CD4-positive, alpha-beta T cell treated with Interleukin-21 for 1 hour (primary cell): ENCODE measurements at regions not wholly inside any gene's neighbourhood (a gene's known extent, or its start where the extent isn't known, plus 50 kb on each side); places are given as distances from the start of the nearest gene placed in this dataset.
"Not testable (repeated sequence)": the region's sequence is repeated elsewhere in the genome, so short reads cannot be mapped to it uniquely, and the experiment has no call there.

Source experiments
- DNase-seq: peaks from one replicate; pipeline ENCODE4 v3.0.0-alpha.2; 2020

DNA sequence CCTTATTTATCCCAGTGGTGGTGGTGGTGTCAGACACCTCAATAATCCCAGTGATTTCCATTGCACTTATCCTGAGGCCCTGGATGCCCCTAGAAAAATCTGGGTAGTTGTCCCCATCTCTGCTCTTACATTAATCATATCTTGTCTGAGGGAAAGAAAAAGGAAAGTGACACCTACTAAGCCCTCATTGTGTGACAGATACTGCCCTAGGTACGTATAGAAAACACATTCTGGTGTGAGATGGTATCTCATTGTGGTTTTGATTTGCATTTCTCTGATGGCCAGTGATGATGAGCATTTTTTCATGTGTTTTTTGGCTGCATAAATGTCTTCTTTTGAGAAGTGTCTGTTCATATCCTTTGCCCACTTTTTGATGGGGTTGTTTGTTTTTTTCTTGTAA lies 162.6 kb upstream of the JADE1 start:
- DNase-seq, result not testable (repeated sequence)

- not testable (repeated sequence) for DNase-seq
Measured at GRCh38 chr4:128644693-128645654, 164.5 kb upstream of the JADE1 start.

- not testable (repeated sequence) for DNase-seq
Measured at GRCh38 chr4:128644107-128644506, 165.4 kb upstream of the JADE1 start.

- not testable (repeated sequence) for DNase-seq
Measured at GRCh38 chr4:128641566-128641965, 167.9 kb upstream of the JADE1 start.

DNA sequence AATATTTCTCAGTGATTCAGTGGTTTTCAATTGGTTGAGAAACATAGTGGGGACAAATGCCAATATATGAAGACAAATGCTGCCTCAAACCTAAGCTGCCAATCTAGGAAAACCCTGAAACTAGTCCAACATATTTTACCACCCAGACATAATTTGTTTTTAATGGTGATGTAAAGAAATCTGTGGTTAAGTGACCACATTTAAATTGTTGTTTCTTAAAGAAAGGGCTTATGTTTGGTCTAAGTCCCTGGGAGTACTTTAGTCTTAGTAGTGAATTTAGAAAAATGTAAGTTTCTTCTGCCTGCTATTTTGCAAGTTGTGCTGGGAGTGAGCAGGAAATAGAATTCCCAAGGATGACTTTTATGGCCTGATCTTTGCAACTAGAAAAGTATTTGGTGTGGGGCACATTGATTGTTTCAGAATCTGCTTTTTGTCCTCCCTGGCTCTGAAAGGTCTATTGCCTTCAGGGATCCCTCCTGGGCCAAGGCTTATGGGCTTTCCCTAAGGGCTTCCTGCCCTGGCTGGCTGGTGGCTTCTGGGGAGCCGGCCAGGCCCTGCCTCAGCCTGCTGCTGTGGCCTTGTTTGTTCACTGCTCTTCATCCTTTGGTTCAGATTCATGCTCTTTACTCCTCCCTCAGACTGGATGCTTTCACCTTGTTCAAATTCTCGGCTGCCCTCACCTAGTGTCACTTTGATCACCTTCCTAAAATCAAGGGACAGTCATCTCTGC lies 169.8 kb upstream of the JADE1 start:
- no peak for DNase-seq

DNA sequence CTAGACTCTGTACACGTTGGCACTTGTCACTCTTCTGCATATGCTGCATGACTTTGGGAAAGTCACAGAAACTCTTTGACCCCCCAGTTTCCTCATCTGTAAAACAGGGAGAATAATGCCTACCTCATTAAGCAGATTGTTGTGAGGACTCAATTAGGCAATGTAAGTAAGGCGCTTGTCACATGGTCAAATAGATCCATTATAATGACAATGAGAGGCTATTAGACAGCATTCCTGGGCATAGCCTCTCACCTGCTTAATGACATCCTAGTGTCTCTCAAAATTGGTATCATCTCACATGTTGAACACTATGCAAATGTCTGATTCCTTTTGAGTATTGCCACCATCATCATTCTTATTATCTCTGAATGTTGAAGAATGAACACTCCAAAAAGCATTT lies 172.6 kb upstream of the JADE1 start:
- no peak for DNase-seq

GRCh38 chr4:128635955-128636560 lies 173.4 kb upstream of the JADE1 start:
- no peak for DNase-seq

DNA sequence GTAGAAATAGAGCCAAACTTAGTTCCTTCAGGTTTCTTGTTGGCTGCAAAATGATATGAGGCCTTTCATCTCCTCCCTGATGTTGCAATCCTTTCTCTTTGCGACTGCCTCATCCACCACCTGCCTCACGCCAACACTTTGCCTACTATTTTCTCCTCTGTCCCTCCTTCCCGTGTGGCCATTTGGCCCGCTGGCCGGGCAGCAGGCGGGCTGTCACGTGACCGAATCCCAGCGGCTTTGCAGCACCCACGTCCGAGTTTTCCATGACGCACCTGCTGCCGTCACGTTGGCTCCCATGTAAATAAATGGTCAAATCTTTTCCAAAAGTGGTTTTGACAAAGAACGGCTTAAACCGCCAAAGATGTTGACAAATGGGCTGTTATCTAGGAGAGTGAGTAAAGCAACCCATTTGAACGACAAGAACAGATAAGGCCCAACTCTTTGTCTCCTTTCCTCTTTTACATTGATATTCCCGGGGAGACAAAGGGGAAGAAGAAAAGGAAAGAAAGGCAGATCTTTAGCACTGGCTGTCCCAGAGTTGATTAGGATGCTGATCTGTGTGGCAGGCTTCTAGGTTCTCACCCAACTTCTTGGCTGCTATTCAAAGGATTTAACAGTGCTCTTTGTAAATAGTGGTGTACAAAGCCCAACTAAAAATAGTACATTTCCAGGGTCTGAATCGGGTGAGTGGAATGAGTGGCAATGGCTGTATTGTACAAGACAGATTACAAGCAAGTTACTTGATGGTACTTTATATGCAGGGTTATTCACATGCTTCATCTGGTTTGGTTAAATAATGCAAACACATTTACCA lies 174.2 kb upstream of the JADE1 start:
- DNase-seq, result no peak

DNA sequence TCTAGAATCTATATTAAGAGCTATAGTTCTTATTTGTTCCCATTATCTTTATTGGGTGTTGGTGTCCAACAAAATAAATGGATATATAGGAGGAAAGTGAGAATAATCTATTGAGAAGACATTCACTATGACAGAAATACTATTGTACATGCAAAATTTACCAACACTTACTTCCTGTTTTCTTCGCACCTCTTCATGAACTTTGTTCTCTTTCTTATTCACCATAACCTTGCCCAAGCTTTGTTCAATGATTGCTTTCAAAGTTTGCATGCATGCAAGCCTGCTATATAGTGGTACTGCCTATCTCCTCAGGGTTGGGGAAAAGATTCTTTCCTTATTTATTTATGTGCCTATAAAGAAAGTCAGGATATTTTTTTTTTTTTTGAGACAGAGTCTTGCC lies 176.4 kb upstream of the JADE1 start:
- no peak for DNase-seq

- no peak for DNase-seq
Measured at GRCh38 chr4:128630871-128631270, 178.6 kb upstream of the JADE1 start.

GRCh38 chr4:128623508-128624215 lies 185.8 kb upstream of the JADE1 start:
- DNase-seq, result no peak

DNA sequence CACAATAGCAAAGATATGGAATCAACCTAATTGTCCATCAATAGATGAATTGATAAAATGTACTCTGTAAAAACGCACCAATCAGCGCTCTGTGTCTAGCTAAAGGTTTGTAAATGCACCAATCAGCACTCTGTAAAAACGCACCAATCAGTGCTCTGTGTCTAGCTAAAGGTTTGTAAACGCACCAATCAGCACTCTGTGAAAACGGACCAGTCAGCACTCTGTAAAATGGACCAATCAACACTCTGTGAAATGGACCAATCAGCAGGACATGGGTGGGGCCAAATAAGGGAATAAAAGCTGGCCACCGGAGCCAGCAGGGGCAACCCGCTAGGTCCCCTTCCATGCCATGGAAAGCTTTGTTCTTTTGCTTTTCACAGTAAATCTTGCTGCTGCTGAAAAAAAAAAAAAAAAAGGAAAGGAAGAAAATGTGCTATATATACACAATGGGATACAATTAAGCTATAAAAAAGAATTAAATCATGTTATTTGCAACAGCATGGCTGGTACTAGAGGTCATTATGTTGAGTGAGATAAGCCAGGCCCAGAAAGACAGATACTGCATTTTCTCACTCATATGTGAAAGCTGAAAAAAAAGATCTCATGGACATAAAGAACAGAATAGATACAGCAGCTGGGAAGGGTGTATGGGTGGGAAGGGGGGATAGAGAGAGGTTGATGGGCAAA lies 189.1 kb upstream of the JADE1 start:
- DNase-seq, result not testable (repeated sequence)

GRCh38 chr4:128615197-128615596 lies 194.3 kb upstream of the JADE1 start:
- no peak for DNase-seq

DNA sequence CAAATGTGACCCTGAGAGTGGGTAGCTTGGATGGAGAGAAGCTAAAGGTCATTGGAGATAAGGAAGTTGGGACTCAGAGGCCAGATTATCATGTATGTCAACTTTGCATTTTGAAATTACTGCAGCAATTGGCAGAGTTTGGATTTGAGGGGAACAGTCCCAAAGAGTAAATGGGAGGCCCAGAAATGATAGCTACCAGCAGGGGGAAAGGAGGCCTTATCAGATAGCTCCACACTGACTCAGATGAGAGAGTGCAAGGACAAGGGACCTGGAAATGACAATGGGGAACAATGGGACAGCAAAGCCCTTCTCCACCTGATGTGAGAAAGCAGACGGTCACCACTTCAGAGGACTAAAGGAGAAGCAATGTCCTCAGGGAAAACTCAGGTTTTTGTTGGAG lies 201.5 kb upstream of the JADE1 start:
- DNase-seq, result no peak

DNA sequence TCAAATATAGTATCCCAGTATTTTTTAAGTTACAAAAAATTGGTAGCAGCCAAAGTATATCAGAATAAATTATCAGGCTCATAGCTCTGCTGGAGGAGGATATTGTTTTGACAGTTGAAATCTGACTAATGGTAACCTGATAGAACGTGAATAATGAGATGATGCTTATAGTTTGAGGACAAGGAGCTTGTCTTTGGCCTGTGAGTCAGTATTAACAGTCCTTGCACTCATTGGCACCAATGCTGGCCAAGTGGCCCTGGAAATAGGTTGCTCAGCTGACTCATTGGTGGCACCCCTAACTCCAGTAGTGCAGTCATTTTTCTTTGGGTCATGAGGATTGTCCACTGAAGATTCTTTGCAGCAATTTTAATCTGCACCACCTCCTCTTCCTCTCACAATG lies 203.3 kb upstream of the JADE1 start:
- DNase-seq, result no peak

- no peak for DNase-seq
Measured at GRCh38 chr4:128604840-128605239, 204.7 kb upstream of the JADE1 start.

- DNase-seq, result no peak
Measured at GRCh38 chr4:128604204-128604603, 205.3 kb upstream of the JADE1 start.

DNA sequence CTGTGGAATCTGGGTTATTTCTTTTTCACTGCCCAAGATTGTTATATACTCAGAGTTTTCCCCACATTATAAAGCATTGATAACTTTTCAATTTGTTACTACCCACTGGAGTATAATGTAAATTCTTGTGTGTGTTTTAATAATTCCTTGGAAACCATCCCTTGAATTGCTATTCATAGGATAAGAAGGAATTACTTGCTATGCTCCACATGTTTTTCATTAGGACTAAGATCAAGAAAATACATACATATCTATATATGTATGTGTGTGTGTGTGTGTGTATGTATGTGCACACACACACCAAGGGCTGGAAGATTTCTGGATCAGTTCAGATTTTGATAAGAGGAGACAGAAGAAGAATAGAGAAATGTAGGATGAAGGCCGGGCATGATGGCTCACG lies 206.4 kb upstream of the JADE1 start:
- DNase-seq, result no peak

GRCh38 chr4:128601991-128602695 lies 207.4 kb upstream of the JADE1 start:
- DNase-seq, result no peak

DNA sequence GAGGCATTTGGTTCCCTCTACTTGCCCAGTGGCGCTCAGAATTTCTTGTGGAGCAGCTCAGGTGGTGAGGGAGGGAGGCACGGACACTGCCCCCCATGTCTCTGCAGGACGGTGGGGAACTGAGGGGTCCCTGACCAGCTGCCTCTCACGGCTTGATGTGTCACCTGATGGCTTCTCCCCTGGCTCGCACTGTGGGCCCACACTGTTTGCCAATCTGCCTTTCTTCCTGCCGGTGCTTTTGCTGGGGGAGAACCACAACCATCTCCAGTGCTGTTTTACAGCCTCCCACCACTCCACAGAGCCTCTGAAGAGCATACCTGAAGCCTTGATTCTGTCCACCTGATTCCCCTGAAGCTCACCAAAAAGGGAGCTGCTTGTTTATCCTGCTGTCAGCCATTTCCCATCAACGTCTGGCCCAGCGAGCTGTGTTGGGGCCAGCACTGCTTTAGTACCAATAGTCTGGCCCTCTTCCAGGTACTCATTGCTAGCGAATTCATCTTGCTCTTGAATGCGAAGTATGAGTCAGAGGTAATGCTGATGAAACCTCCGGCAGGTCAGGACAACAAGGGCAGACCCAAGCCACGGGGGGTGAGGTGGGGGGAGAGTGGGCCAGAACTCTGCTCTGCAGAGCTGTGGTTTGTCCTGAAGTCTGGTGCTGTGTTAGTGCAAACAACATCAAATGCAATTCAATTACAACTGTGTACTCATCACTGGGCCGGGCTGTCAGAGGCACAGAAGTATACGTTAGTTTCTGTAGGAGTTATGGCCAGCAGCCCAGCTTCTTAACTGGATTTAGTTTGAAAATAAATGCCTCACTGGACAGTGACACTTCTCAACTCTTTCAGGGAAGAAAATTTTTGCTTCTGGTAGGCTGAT lies 208.3 kb upstream of the JADE1 start:
- DNase-seq, result no peak
